ENCODE measurements at regions not wholly inside any gene's neighbourhood (a gene's known extent, or its start where the extent isn't known, plus 50 kb on each side); places are given as distances from the start of the nearest gene placed in this dataset.

DNA sequence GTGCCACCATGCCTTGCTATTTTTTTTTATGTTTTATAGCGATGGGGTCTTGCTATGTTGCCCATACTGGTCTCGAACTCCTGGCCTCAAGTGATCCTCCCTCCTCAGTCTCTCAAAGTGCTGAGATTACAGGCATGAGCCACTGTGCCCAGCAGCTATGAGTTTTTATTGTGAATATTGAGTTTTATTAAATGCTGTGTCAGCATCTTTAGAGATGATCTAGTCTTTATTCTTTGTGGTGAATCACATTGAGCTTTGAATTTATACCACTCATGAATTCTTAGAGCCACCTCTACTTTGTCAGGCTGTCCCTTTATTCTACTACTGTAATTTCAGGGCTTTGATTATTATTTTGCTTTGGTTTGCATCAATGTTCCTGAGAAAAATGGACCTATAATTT, 428.3 kb downstream of the BTBD3 start:
- Histone ChIP-seq H3K36me3 (no peaks in the 10 kb centered on the region), H3K9me3 (ENCODE audit: low read depth) (no peaks in the 10 kb centered on the region), H3K4me1 (peaks cover 9% of the 10 kb centered on the region), H2AFZ (replicated peaks) (no peak overlapping the region), H3K4me3 (no peak overlapping the region), H3F3A (ENCODE audit: low read depth) (no peaks in the 10 kb centered on the region), H3K27ac (no peak overlapping the region), H3K27me3 (no peaks in the 10 kb centered on the region), H3K79me2 (ENCODE audit: low read depth) (no peaks in the 10 kb centered on the region), H3K9ac (no peak overlapping the region), H3K4me2 (no peak overlapping the region), H4K20me1 (ENCODE audit: low read depth) (no peaks in the 10 kb centered on the region)
- H3K9me3 Mint-ChIP-seq, result peaks cover 3% of the 10 kb centered on the region
- no peaks in the 10 kb centered on the region for H3K36me3 Mint-ChIP-seq
- peaks cover 2% of the 10 kb centered on the region for H3K27me3 Mint-ChIP-seq (ENCODE audit: insufficient read depth, low read depth)
- no peak overlapping the region for H3K4me3 Mint-ChIP-seq
- no peak overlapping the region for H3K27ac Mint-ChIP-seq
- DNase-seq (ENCODE audit: low spot score), result no peak
- H3K4me1 Mint-ChIP-seq, result peaks cover 3% of the 10 kb centered on the region
- TF ChIP-seq, protein P1, sequence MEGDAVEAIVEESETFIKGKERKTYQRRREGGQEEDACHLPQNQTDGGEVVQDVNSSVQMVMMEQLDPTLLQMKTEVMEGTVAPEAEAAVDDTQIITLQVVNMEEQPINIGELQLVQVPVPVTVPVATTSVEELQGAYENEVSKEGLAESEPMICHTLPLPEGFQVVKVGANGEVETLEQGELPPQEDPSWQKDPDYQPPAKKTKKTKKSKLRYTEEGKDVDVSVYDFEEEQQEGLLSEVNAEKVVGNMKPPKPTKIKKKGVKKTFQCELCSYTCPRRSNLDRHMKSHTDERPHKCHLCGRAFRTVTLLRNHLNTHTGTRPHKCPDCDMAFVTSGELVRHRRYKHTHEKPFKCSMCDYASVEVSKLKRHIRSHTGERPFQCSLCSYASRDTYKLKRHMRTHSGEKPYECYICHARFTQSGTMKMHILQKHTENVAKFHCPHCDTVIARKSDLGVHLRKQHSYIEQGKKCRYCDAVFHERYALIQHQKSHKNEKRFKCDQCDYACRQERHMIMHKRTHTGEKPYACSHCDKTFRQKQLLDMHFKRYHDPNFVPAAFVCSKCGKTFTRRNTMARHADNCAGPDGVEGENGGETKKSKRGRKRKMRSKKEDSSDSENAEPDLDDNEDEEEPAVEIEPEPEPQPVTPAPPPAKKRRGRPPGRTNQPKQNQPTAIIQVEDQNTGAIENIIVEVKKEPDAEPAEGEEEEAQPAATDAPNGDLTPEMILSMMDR (IDR thresholded peaks at IDR 0.05), result no peak

DNA sequence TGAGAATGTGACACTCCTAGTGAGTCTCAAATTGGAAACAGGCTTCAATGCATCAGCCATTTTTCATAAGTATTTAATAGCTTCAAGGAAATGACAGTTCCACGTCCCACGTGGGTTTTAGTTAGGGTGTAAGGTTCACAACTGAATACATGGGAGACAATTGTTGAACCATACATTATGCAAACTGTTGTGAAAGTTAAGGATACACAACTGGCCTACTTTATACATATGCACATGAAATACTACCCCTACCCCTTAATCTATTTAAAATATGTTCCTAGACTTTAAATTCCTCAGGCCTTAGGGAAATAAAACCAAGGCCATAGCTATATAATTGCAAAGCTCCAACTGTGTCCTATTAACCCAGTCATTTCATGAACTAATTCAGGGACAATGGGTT, 436.1 kb downstream of the BTBD3 start:
- H3K79me2 ChIP-seq (ENCODE audit: low read depth), result no peaks in the 10 kb centered on the region
- no peak overlapping the region for H3K4me3 ChIP-seq
- no peak overlapping the region for H3K4me2 ChIP-seq
- peaks cover 2% of the 10 kb centered on the region for H3K27me3 Mint-ChIP-seq (ENCODE audit: insufficient read depth, low read depth)
- H4K20me1 ChIP-seq (ENCODE audit: low read depth), result no peaks in the 10 kb centered on the region
- no peak for TF ChIP-seq EZH2phosphoT487 (IDR thresholded peaks at IDR 0.05)
- TF ChIP-seq, protein P1 (IDR thresholded peaks at IDR 0.05), result no peak
- no peak for TF ChIP-seq EZH2 (IDR thresholded peaks at IDR 0.05)
- no peaks in the 10 kb centered on the region for H3K9me3 Mint-ChIP-seq
- no peaks in the 10 kb centered on the region for H3K36me3 ChIP-seq
- H3K27ac Mint-ChIP-seq, result no peak overlapping the region
- DNase-seq (ENCODE audit: low spot score), result no peak
- H3K4me3 Mint-ChIP-seq, result no peak overlapping the region
- no peak overlapping the region for H3K27ac ChIP-seq
- no peak overlapping the region for H3K9ac ChIP-seq
- H3K4me1 Mint-ChIP-seq, result peaks cover 3% of the 10 kb centered on the region
- no peaks in the 10 kb centered on the region for H3K27me3 ChIP-seq
- no peaks in the 10 kb centered on the region for H3K9me3 ChIP-seq (ENCODE audit: low read depth)
- H3F3A ChIP-seq (ENCODE audit: low read depth), result no peaks in the 10 kb centered on the region
- peaks cover 9% of the 10 kb centered on the region for H3K4me1 ChIP-seq
- no peak overlapping the region for H2AFZ ChIP-seq (replicated peaks)
- H3K36me3 Mint-ChIP-seq, result no peaks in the 10 kb centered on the region

DNA sequence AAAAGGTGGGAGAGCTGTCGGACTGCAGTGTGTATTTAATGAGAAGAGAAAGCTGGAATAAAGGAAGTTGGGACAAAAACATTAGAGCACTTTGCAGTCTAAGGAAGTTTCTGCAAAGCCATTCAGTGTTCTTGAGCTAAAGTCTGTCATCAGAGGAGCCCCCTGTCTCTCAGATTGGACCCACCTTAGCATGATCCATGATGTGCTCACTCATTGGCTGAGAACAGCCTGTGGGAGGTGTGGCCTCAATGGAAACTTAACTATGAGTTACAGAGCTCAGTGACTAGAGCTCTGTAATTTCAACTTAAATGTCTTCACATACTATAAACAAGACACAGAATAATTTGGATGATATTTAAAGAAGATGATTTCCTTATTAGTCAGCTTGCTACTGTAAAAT, 437.0 kb downstream of the BTBD3 start:
- Histone ChIP-seq H4K20me1 (ENCODE audit: low read depth) (no peaks in the 10 kb centered on the region), H3K36me3 (no peaks in the 10 kb centered on the region), H3K9me3 (ENCODE audit: low read depth) (no peaks in the 10 kb centered on the region), H3K27ac (no peak overlapping the region), H3K4me3 (no peak overlapping the region), H2AFZ (replicated peaks) (no peak overlapping the region), H3K79me2 (ENCODE audit: low read depth) (no peaks in the 10 kb centered on the region), H3K4me1 (peaks cover 4% of the 10 kb centered on the region), H3F3A (ENCODE audit: low read depth) (no peaks in the 10 kb centered on the region), H3K9ac (no peak overlapping the region), H3K27me3 (no peaks in the 10 kb centered on the region), H3K4me2 (no peak overlapping the region)
- Mint-ChIP-seq H3K27ac (no peak overlapping the region), H3K4me1 (no peaks in the 10 kb centered on the region), H3K9me3 (no peaks in the 10 kb centered on the region), H3K36me3 (no peaks in the 10 kb centered on the region), H3K27me3 (ENCODE audit: insufficient read depth, low read depth) (peaks cover 2% of the 10 kb centered on the region), H3K4me3 (no peak overlapping the region)
- no peak for TF ChIP-seq EZH2 (IDR thresholded peaks at IDR 0.05)
- TF ChIP-seq, protein P1 (IDR thresholded peaks at IDR 0.05), result no peak
- no peak for TF ChIP-seq EZH2phosphoT487 (IDR thresholded peaks at IDR 0.05)
- DNase-seq (ENCODE audit: low spot score), result no peak

DNA sequence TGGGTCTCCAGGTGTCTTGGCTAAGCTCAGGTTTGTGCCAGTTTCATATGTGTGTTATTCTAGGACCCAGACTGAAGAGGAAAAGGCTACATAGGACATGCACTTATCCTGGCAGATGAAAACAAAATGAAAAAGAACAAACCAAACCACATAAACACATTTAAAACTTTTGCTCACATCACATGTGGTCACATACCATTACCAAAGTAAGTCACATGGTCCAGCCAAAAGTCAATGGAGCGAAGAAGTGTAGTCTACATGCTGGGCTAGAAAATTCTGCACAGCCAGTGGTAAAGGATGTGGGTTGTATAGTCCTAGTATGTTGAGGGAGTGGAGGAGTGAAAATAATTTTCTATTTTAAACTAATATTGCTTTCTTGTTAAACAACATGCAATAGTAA, 437.5 kb downstream of the BTBD3 start:
- no peaks in the 10 kb centered on the region for H4K20me1 ChIP-seq (ENCODE audit: low read depth)
- H2AFZ ChIP-seq (replicated peaks), result no peak overlapping the region
- H3K9ac ChIP-seq, result no peak overlapping the region
- TF ChIP-seq EZH2phosphoT487 (IDR thresholded peaks at IDR 0.05) (no peak), EZH2 (IDR thresholded peaks at IDR 0.05) (no peak)
- TF ChIP-seq, protein P1 (IDR thresholded peaks at IDR 0.05), result no peak
- Mint-ChIP-seq H3K27ac (no peak overlapping the region), H3K27me3 (ENCODE audit: insufficient read depth, low read depth) (peaks cover 2% of the 10 kb centered on the region), H3K4me3 (no peak overlapping the region), H3K36me3 (no peaks in the 10 kb centered on the region), H3K9me3 (no peaks in the 10 kb centered on the region), H3K4me1 (no peaks in the 10 kb centered on the region)
- H3F3A ChIP-seq (ENCODE audit: low read depth), result no peaks in the 10 kb centered on the region
- H3K4me2 ChIP-seq, result no peak overlapping the region
- no peak for DNase-seq (ENCODE audit: low spot score)
- H3K9me3 ChIP-seq (ENCODE audit: low read depth), result no peaks in the 10 kb centered on the region
- no peak overlapping the region for H3K4me3 ChIP-seq
- no peaks in the 10 kb centered on the region for H3K4me1 ChIP-seq
- H3K27ac ChIP-seq, result no peak overlapping the region
- H3K36me3 ChIP-seq, result no peaks in the 10 kb centered on the region
- no peaks in the 10 kb centered on the region for H3K79me2 ChIP-seq (ENCODE audit: low read depth)
- H3K27me3 ChIP-seq, result no peaks in the 10 kb centered on the region
